ENCODE measurements at regions not wholly inside any gene's neighbourhood (a gene's known extent, or its start where the extent isn't known, plus 50 kb on each side); places are given as distances from the start of the nearest gene placed in this dataset.

DNA sequence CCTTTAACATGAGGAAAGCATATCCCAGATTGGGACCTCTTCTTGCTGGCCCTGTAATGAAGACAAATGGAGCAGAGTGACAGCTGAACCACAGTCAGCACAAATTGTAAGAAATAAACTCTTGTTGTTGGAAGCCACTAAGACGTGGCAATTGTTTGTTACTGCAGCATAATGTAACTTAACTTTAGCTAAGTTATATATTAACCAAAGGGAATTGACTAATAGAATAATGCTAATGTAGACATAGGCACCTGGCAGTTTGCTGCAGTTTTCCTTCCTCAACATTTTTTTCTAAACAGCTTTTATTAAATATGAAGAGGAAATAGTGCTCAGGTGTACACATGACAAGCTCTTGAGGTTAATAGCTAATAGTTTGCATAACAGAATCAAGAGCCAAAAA, 300.7 kb upstream of the SLC30A5 start:
- intact Hi-C loops (cut with micrococcal nuclease) = no loop called here
- Mint-ChIP-seq H3K27me3 (ENCODE audit: insufficient read depth) (no peaks in the 10 kb centered on the region), H3K4me1 (ENCODE audit: low read depth) (no peaks in the 10 kb centered on the region), H3K27ac (no peak overlapping the region), H3K4me3 (no peak overlapping the region), H3K36me3 (ENCODE audit: low read depth) (no peaks in the 10 kb centered on the region), H3K9me3 (no peaks in the 10 kb centered on the region)
- DNase-seq (ENCODE audit: low spot score) = no peak

GRCh38 chr5:68793993-68794392, 299.8 kb upstream of the SLC30A5 start:
- Mint-ChIP-seq H3K27me3 (ENCODE audit: insufficient read depth) (peaks cover 1% of the 10 kb centered on the region), H3K27ac (no peak overlapping the region), H3K9me3 (no peaks in the 10 kb centered on the region), H3K36me3 (ENCODE audit: low read depth) (no peaks in the 10 kb centered on the region), H3K4me3 (no peak overlapping the region), H3K4me1 (ENCODE audit: low read depth) (no peaks in the 10 kb centered on the region)
- DNase-seq (ENCODE audit: low spot score) = no peak
- intact Hi-C loops (cut with micrococcal nuclease) = no loop called here

GRCh38 chr5:68795190-68795589, 298.6 kb upstream of the SLC30A5 start:
- H3K4me1 Mint-ChIP-seq (ENCODE audit: low read depth) = no peaks in the 10 kb centered on the region
- no peak overlapping the region for H3K27ac Mint-ChIP-seq
- H3K27me3 Mint-ChIP-seq (ENCODE audit: insufficient read depth) = peaks cover 1% of the 10 kb centered on the region
- H3K36me3 Mint-ChIP-seq (ENCODE audit: low read depth) = no peaks in the 10 kb centered on the region
- DNase-seq (ENCODE audit: low spot score) = no peak
- intact Hi-C loops (cut with micrococcal nuclease) = no loop called here
- no peak overlapping the region for H3K4me3 Mint-ChIP-seq
- H3K9me3 Mint-ChIP-seq = no peaks in the 10 kb centered on the region

DNA sequence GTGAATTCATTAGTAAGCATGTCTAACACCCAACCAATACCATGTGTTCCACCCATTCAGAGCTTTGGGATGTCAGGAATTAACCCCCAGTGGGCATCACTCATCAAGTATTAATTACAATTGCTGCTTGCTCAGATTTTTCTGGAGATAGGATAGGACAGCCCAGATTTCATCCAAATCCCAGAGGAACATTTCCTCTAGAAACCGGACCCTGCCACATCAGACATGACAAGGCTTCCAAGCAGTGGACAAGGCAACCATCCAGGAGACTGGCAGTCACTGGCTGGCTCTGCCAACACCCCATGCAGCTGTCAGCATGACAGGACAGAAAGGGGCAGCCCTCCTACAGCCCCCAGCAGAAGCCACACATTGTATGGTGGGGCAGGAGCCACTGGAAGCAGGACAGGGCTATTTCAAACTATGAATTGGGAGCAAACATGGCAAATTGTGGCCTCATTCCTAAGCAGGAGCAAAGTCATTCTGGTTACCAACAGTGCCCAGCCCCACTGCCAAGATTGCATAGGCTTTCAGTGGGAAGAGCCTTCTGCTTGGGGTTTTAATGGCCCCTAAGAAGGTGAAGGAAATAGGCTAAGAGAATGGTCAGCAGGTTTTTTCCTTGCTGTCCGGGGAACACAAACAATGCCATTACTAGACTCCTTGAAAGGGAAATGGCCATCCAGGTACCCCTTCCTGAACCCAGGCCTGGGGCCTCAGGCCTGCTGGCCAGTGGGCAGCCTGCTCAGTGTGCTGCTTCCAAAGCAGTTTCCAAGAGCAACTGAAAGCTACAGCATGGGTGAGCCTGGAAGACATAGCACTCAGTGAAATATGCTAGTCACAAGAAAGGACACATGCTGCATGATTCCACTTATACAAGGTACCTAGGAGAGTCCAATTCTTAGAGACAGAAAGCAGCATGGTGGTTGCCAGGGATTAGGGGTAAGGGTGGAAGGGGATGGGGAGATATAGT, 294.7 kb upstream of the SLC30A5 start:
- Mint-ChIP-seq H3K36me3 (ENCODE audit: low read depth) (no peaks in the 10 kb centered on the region), H3K9me3 (no peaks in the 10 kb centered on the region), H3K4me3 (no peak overlapping the region), H3K27me3 (ENCODE audit: insufficient read depth) (peaks cover 1% of the 10 kb centered on the region), H3K4me1 (ENCODE audit: low read depth) (no peaks in the 10 kb centered on the region), H3K27ac (no peak overlapping the region)
- intact Hi-C loops (cut with micrococcal nuclease) = no loop called here
- DNase-seq (ENCODE audit: low spot score) = no peak

GRCh38 chr5:68802430-68802829, 291.4 kb upstream of the SLC30A5 start:
- intact Hi-C loops (cut with micrococcal nuclease) = no loop called here
- no peak overlapping the region for H3K4me3 Mint-ChIP-seq
- no peaks in the 10 kb centered on the region for H3K36me3 Mint-ChIP-seq (ENCODE audit: low read depth)
- no peak overlapping the region for H3K27ac Mint-ChIP-seq
- H3K4me1 Mint-ChIP-seq (ENCODE audit: low read depth) = no peaks in the 10 kb centered on the region
- H3K9me3 Mint-ChIP-seq = peaks cover 4% of the 10 kb centered on the region
- H3K27me3 Mint-ChIP-seq (ENCODE audit: insufficient read depth) = peaks cover 1% of the 10 kb centered on the region
- no peak for DNase-seq (ENCODE audit: low spot score)

- Mint-ChIP-seq H3K4me1 (ENCODE audit: low read depth) (no peaks in the 10 kb centered on the region), H3K4me3 (no peak overlapping the region), H3K27ac (no peak overlapping the region), H3K9me3 (peaks cover 4% of the 10 kb centered on the region), H3K27me3 (ENCODE audit: insufficient read depth) (no peaks in the 10 kb centered on the region), H3K36me3 (ENCODE audit: low read depth) (no peaks in the 10 kb centered on the region)
- no peak for DNase-seq (ENCODE audit: low spot score)
- intact Hi-C loops (cut with micrococcal nuclease) = no loop called here
These were observed 289.9 kb upstream of the SLC30A5 start for GRCh38 chr5:68803881-68804319.

GRCh38 chr5:68804343-68804742, 289.5 kb upstream of the SLC30A5 start:
- Mint-ChIP-seq H3K27me3 (ENCODE audit: insufficient read depth) (no peaks in the 10 kb centered on the region), H3K4me1 (ENCODE audit: low read depth) (no peaks in the 10 kb centered on the region), H3K27ac (no peak overlapping the region), H3K36me3 (ENCODE audit: low read depth) (no peaks in the 10 kb centered on the region), H3K4me3 (no peak overlapping the region), H3K9me3 (peaks cover 4% of the 10 kb centered on the region)
- no peak for DNase-seq (ENCODE audit: low spot score)
- intact Hi-C loops (cut with micrococcal nuclease) = no loop called here

- Mint-ChIP-seq H3K4me1 (ENCODE audit: low read depth) (no peaks in the 10 kb centered on the region), H3K27me3 (ENCODE audit: insufficient read depth) (no peaks in the 10 kb centered on the region), H3K27ac (no peak overlapping the region), H3K36me3 (ENCODE audit: low read depth) (no peaks in the 10 kb centered on the region), H3K9me3 (peaks cover 4% of the 10 kb centered on the region), H3K4me3 (no peak overlapping the region)
- intact Hi-C loops (cut with micrococcal nuclease) = no loop called here
- no peak for DNase-seq (ENCODE audit: low spot score)
These were observed 288.4 kb upstream of the SLC30A5 start for GRCh38 chr5:68805444-68805843.

DNA sequence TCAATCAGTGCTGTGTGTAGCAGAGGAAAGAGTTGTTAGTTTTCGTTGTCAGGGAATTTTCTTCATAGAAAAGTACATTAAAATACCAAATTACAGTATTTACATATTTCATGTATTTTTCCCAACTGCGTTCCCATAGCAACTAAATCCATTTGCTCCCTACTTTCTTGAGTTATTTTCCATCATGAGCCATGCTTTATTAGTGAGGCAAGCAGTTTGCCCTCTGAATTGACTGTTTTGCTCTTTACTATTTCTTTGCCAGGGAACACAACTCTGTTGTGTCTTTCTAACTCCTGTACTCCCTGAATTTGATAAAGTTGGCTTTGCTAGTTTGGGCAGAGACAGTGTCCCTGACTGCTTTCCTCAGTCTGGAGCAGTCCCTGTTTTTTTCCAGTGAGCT, 276.2 kb upstream of the SLC30A5 start:
- DNase-seq (ENCODE audit: low spot score) = no peak
- Mint-ChIP-seq H3K4me1 (ENCODE audit: low read depth) (no peaks in the 10 kb centered on the region), H3K27me3 (ENCODE audit: insufficient read depth) (peaks cover 12% of the 10 kb centered on the region), H3K27ac (no peak overlapping the region), H3K4me3 (no peak overlapping the region), H3K9me3 (no peaks in the 10 kb centered on the region), H3K36me3 (ENCODE audit: low read depth) (no peaks in the 10 kb centered on the region)
- intact Hi-C loops (cut with micrococcal nuclease) = no loop called here

DNA sequence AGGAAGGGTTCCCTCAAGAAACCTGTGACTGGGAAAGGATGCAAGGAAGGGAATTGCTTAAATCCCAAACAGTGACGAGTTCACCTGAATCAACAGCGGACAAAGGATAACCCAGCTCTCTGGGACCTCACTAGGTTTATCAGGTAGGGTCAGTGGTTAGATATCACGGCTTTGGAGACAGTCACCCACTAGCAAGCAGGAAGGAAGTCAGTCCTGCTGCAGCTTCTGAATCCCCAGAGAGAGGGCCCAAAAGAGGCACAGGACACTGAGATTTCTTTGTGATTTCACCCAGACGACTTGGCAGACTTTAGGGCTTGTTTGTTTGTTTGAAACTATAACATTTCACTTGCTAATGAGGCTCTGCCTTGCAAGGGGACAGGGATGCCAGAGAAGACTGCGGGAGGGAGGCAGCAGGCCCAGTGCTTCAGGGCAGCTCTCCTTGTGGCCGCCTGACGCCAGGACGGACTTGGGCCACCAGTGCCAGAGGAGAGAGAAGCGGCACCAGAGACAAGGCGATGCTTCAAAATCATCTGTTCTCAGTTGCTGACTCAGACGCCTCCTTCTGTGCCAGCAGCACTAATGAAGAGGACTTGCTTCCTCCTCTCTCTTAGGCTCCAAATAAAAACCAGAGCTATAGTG, 275.6 kb upstream of the SLC30A5 start:
- intact Hi-C loops (cut with micrococcal nuclease) = no loop called here
- no peak overlapping the region for H3K4me3 Mint-ChIP-seq
- H3K9me3 Mint-ChIP-seq = no peaks in the 10 kb centered on the region
- H3K4me1 Mint-ChIP-seq (ENCODE audit: low read depth) = no peaks in the 10 kb centered on the region
- peaks cover 13% of the 10 kb centered on the region for H3K27me3 Mint-ChIP-seq (ENCODE audit: insufficient read depth)
- H3K27ac Mint-ChIP-seq = no peak overlapping the region
- no peaks in the 10 kb centered on the region for H3K36me3 Mint-ChIP-seq (ENCODE audit: low read depth)
- DNase-seq (ENCODE audit: low spot score) = no peak

DNA sequence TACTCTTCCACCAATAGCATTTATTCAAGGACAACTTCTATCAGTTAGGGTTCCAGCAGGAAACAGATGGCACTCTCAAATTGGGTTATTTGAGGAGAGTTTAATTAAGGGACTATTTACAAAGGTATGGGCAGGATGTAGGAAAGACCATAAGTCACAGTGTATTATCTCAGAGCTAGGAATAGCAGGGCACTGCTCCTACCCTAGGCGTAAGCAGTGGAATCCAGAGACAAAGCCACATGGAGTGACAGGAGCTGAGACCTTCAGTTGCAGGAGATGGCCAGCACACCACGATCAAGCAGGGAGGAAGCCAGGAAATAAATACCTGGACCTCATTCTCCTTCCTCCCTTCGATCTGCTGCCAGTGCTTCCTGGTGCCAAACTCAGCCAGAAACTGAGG, 274.9 kb upstream of the SLC30A5 start:
- no peak overlapping the region for H3K4me3 Mint-ChIP-seq
- no peaks in the 10 kb centered on the region for H3K36me3 Mint-ChIP-seq (ENCODE audit: low read depth)
- H3K27ac Mint-ChIP-seq = no peak overlapping the region
- no peak for DNase-seq (ENCODE audit: low spot score)
- intact Hi-C loops (cut with micrococcal nuclease) = no loop called here
- H3K9me3 Mint-ChIP-seq = no peaks in the 10 kb centered on the region
- H3K4me1 Mint-ChIP-seq (ENCODE audit: low read depth) = no peaks in the 10 kb centered on the region
- H3K27me3 Mint-ChIP-seq (ENCODE audit: insufficient read depth) = peaks cover 9% of the 10 kb centered on the region

- Mint-ChIP-seq H3K27ac (no peak overlapping the region), H3K4me3 (no peak overlapping the region), H3K27me3 (ENCODE audit: insufficient read depth) (peaks cover 5% of the 10 kb centered on the region), H3K36me3 (ENCODE audit: low read depth) (no peaks in the 10 kb centered on the region), H3K4me1 (ENCODE audit: low read depth) (no peaks in the 10 kb centered on the region), H3K9me3 (no peaks in the 10 kb centered on the region)
- no peak for DNase-seq (ENCODE audit: low spot score)
- intact Hi-C loops (cut with micrococcal nuclease) = no loop called here
These were observed 272.8 kb upstream of the SLC30A5 start for GRCh38 chr5:68821056-68821455.

DNA sequence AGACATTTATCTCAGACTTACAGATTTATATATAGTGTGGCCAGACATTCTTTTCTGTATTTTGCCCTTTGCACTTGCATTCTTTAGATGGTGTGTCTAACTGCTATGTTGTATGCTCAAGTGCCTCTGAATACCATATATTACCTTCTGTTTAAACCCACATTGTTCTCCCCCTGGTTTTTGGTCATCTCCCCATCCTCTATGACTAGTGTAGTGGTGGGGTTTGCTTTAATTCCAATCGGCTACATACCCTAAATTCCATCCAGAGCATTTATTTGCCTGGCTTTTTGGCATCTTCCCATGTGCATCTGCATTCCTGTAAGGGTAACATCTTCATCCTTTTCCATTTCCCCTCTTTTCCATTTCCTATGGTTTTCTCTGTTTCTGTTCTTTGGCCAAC, 271.0 kb upstream of the SLC30A5 start:
- Mint-ChIP-seq H3K27me3 (ENCODE audit: insufficient read depth) (peaks cover 5% of the 10 kb centered on the region), H3K4me3 (no peak overlapping the region), H3K36me3 (ENCODE audit: low read depth) (no peaks in the 10 kb centered on the region), H3K27ac (no peak overlapping the region), H3K9me3 (no peaks in the 10 kb centered on the region), H3K4me1 (ENCODE audit: low read depth) (no peaks in the 10 kb centered on the region)
- intact Hi-C loops (cut with micrococcal nuclease) = no loop called here
- DNase-seq (ENCODE audit: low spot score) = no peak
